HepG2 (cell line): ENCODE measurements at regions not wholly inside any gene's neighbourhood (a gene's known extent, or its start where the extent isn't known, plus 50 kb on each side); places are given as distances from the start of the nearest gene placed in this dataset.

ENCODE experiments used
- ATF3 ChIP-seq: sonication (generic); formaldehyde crosslinking; IDR thresholded peaks from 2 replicates; pipeline ENCODE4 v1.4.0; 2020; ENCODE audit warnings: missing genetic modification reagents
- ATF7-NPFF ChIP-seq: sonication (generic); formaldehyde crosslinking; IDR thresholded peaks from 2 replicates; pipeline ENCODE4 v1.8.1; 2023; ENCODE audit warnings: mild to moderate bottlenecking, low read depth, missing genetic modification reagents, moderate library complexity
- CHD4 ChIP-seq: fragments of 200-600 bp; sonication (generic); IDR thresholded peaks from 2 replicates; pipeline ENCODE4 v1.7.0; 2017; ENCODE audit warnings: mild to moderate bottlenecking, low read length, borderline replicate concordance
- DDIT3 ChIP-seq: sonication (generic); formaldehyde crosslinking; IDR thresholded peaks from 2 replicates; pipeline ENCODE4 v1.4.0; 2020; ENCODE audit warnings: mild to moderate bottlenecking, missing genetic modification reagents
- GLI4 ChIP-seq: sonication (generic); formaldehyde crosslinking; IDR thresholded peaks from 2 replicates; pipeline ENCODE4 v1.5.1; 2020; ENCODE audit warnings: missing genetic modification reagents, mild to moderate bottlenecking, moderate library complexity, borderline replicate concordance
- SIN3B ChIP-seq: fragments of 150-350 bp; IDR thresholded peaks from 2 replicates; pipeline ENCODE4 v1.6.1; 2014; ENCODE audit warnings: low read length
- YEATS4 ChIP-seq: sonication (generic); formaldehyde crosslinking; IDR thresholded peaks from 2 replicates; pipeline ENCODE4 v1.4.0; 2020; ENCODE audit warnings: missing genetic modification reagents, borderline replicate concordance
- ZBTB34 ChIP-seq: sonication (generic); formaldehyde crosslinking; IDR thresholded peaks from 2 replicates; pipeline ENCODE4 v1.8.0; 2022; ENCODE audit warnings: mild to moderate bottlenecking, missing genetic modification reagents
- ZNF274 ChIP-seq: sonication (generic); formaldehyde crosslinking; IDR thresholded peaks from 2 replicates; pipeline ENCODE4 v1.5.1; 2020; ENCODE audit warnings: mild to moderate bottlenecking, missing genetic modification reagents
- ZNF331 ChIP-seq: sonication (generic); formaldehyde crosslinking; IDR thresholded peaks from 2 replicates; pipeline ENCODE4 v1.4.0; 2020; ENCODE audit warnings: missing genetic modification reagents
- ZNF703 ChIP-seq: sonication (generic); formaldehyde crosslinking; IDR thresholded peaks from 2 replicates; pipeline ENCODE4 v1.5.1; 2020; ENCODE audit warnings: missing genetic modification reagents, mild to moderate bottlenecking, moderate library complexity, borderline replicate concordance
- TF ChIP-seq, protein P1 (sequence below), 2 experiments: sonication (generic) in 1 of 2; formaldehyde crosslinking in 1 of 2; IDR thresholded peaks; 2 replicates each; pipeline versions ENCODE4 v1.5.1 to v1.6.1; 2011 to 2020; ENCODE audit warnings: borderline replicate concordance in 1 of 2, low read depth in 1 of 2, low read length in 1 of 2, mild to moderate bottlenecking in 1 of 2, missing genetic modification reagents in 1 of 2, moderate library complexity in 1 of 2

DNA sequence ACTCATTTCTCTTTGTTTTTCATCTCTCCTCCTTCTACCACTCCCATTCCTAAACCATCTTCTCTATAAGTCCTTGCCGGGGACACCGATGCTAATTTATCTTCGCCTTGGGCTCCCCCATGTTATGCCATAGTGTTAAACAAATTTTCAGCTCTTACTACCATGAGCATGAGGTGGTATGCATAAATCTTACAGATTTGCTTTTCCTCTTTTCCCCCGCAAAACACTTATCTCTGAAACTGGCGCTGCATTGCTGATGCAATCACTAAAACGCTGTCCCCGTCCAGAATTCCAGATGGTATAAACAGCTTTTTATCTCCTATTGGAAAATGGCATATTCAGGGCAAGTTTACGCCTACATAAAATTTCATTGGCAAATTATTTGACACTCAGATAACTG lies 673.6 kb upstream of the CDH8 start:
- TF ChIP-seq ZNF274 (CRISPR knock-in tag), result no peak
- TF ChIP-seq ZNF703, result no peak
- no peak for TF ChIP-seq ZBTB34 (CRISPR knock-in tag)
- no peak for TF ChIP-seq CHD4
- TF ChIP-seq ATF7-NPFF (CRISPR knock-in tag), result no peak
- TF ChIP-seq GLI4 (CRISPR knock-in tag), result no peak
- TF ChIP-seq YEATS4 (CRISPR knock-in tag), result no peak
- TF ChIP-seq ATF3 (CRISPR knock-in tag), result no peak
- TF ChIP-seq SIN3B, result no peak
- TF ChIP-seq DDIT3 (CRISPR knock-in tag), result no peak
- TF ChIP-seq ZNF331 (CRISPR knock-in tag), result no peak
- TF ChIP-seq, protein P1, sequence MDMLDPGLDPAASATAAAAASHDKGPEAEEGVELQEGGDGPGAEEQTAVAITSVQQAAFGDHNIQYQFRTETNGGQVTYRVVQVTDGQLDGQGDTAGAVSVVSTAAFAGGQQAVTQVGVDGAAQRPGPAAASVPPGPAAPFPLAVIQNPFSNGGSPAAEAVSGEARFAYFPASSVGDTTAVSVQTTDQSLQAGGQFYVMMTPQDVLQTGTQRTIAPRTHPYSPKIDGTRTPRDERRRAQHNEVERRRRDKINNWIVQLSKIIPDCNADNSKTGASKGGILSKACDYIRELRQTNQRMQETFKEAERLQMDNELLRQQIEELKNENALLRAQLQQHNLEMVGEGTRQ (IDR thresholded peaks at IDR 0.05; ENCODE audit: low read depth, low read length), result no peak
- TF ChIP-seq, protein P1 (CRISPR knock-in tag; IDR thresholded peaks at IDR 0.05; ENCODE audit: borderline replicate concordance), result no peak
